HEK293 (cell line): ENCODE measurements at regions not wholly inside any gene's neighbourhood (a gene's known extent, or its start where the extent isn't known, plus 50 kb on each side); places are given as distances from the start of the nearest gene placed in this dataset.

ENCODE experiments used
- CTCF ChIA-PET: fragments of 350-600 bp; formaldehyde crosslinking; extraction: SDS; loops from one replicate; lab custom pipeline; 2021; ENCODE audit warnings: antibody characterized with exemption; lab: Yijun Ruan, JAX
- POLR2A ChIA-PET: fragments of 300-600 bp; formaldehyde crosslinking; extraction: SDS; loops from one replicate; lab custom pipeline; 2020; ENCODE audit warnings: antibody characterized with exemption, inconsistent platforms; lab: Yijun Ruan, JAX
- H3K27ac ChIP-seq: fragments of 200-500 bp; sonication (Bioruptor generic); 2 replicates; pipeline ENCODE4 v1.5.1; 2014; ENCODE audit warnings: low read depth, low read length, control low read depth, inconsistent platforms; ENCODE audit errors: extremely low read depth
- H3K36me3 ChIP-seq, 2 experiments: fragments of 200-500 bp in 1 of 2; sonication (Bioruptor generic) in 1 of 2; 1 replicate in 1 of 2; 2 replicates in 1 of 2; pipeline ENCODE4 v1.5.1; 2014 to 2017; ENCODE audit warnings: inconsistent platforms in 2 of 2, low read length in 2 of 2; ENCODE audit not compliant: control insufficient read depth in 2 of 2, insufficient read depth in 1 of 2
- H3K4me1 ChIP-seq: fragments of 200-500 bp; sonication (Bioruptor generic); 2 replicates; pipeline ENCODE4 v1.5.1; 2014; ENCODE audit warnings: mild to moderate bottlenecking, low read length, inconsistent platforms; ENCODE audit not compliant: control insufficient read depth, insufficient read depth
- H3K4me3 ChIP-seq: 2 replicates; pipeline ENCODE4 v1.5.1; 2011; ENCODE audit warnings: low read depth, mild to moderate bottlenecking, control low read depth, low read length, moderate library complexity
- H3K9me3 ChIP-seq: fragments of 200-500 bp; sonication (Bioruptor generic); 2 replicates; pipeline ENCODE4 v1.5.1; 2014; ENCODE audit warnings: low read depth, low read length, inconsistent platforms; ENCODE audit not compliant: control insufficient read depth, insufficient read depth
- GLIS1 ChIP-seq: fragments of 450-650 bp; formaldehyde crosslinking; IDR thresholded peaks from 2 replicates; pipeline ENCODE4 v1.5.1; 2016; ENCODE audit warnings: missing biosample characterization, missing genetic modification characterization
- MEIS1 ChIP-seq: sonication (generic); formaldehyde crosslinking; IDR thresholded peaks from 2 replicates; pipeline ENCODE4 v1.8.1; 2022; ENCODE audit warnings: missing genetic modification reagents, mild to moderate bottlenecking, borderline replicate concordance
- MYNN ChIP-seq: fragments of 450-650 bp; formaldehyde crosslinking; IDR thresholded peaks from 2 replicates; pipeline ENCODE4 v1.5.1; 2016; ENCODE audit warnings: missing biosample characterization, missing genetic modification characterization, borderline replicate concordance
- PATZ1 ChIP-seq: fragments of 450-650 bp; formaldehyde crosslinking; IDR thresholded peaks from 2 replicates; pipeline ENCODE4 v1.5.1; 2016; ENCODE audit warnings: missing biosample characterization, missing genetic modification characterization
- PBX3 ChIP-seq: sonication (generic); formaldehyde crosslinking; IDR thresholded peaks from 2 replicates; pipeline ENCODE4 v1.8.1; 2022; ENCODE audit warnings: mild to moderate bottlenecking, moderate library complexity, missing genetic modification reagents
- REST ChIP-seq: fragments of 450-650 bp; formaldehyde crosslinking; IDR thresholded peaks from 2 replicates; pipeline ENCODE4 v1.5.1; 2016; ENCODE audit warnings: missing biosample characterization, missing genetic modification characterization
- ZBTB26 ChIP-seq: fragments of 450-650 bp; formaldehyde crosslinking; optimal IDR thresholded peaks from 2 replicates; pipeline ENCODE3; 2016; ENCODE audit warnings: missing biosample characterization, mild to moderate bottlenecking, missing genetic modification characterization
- ZIC2 ChIP-seq: fragments of 450-650 bp; formaldehyde crosslinking; IDR thresholded peaks from 2 replicates; pipeline ENCODE4 v1.5.1; 2016; ENCODE audit warnings: missing biosample characterization, missing genetic modification characterization
- ZNF311 ChIP-seq: fragments of 450-650 bp; formaldehyde crosslinking; IDR thresholded peaks from 2 replicates; pipeline ENCODE4 v1.5.1; 2017; ENCODE audit warnings: missing biosample characterization, missing genetic modification characterization, borderline replicate concordance
- ZNF37A ChIP-seq: fragments of 450-650 bp; IDR thresholded peaks from 2 replicates; pipeline ENCODE4 v1.5.1; 2018; ENCODE audit warnings: missing biosample characterization, missing genetic modification characterization
- ZNF391 ChIP-seq: fragments of 450-650 bp; formaldehyde crosslinking; IDR thresholded peaks from 2 replicates; pipeline ENCODE4 v1.5.1; 2016; ENCODE audit warnings: low read depth, missing biosample characterization, missing genetic modification characterization, borderline replicate concordance
- ZNF48 ChIP-seq: fragments of 450-650 bp; formaldehyde crosslinking; IDR thresholded peaks from 2 replicates; pipeline ENCODE4 v1.5.1; 2016; ENCODE audit warnings: missing biosample characterization, missing genetic modification characterization
- ZNF501 ChIP-seq: fragments of 450-650 bp; formaldehyde crosslinking; IDR thresholded peaks from 2 replicates; pipeline ENCODE4 v1.5.1; 2016; ENCODE audit warnings: missing biosample characterization, missing genetic modification characterization
- ZNF621 ChIP-seq: fragments of 450-650 bp; formaldehyde crosslinking; IDR thresholded peaks from 2 replicates; pipeline ENCODE4 v1.5.1; 2017; ENCODE audit warnings: missing biosample characterization, missing genetic modification characterization
- ZNF645 ChIP-seq: fragments of 450-650 bp; formaldehyde crosslinking; IDR thresholded peaks from 2 replicates; pipeline ENCODE4; 2016; ENCODE audit warnings: missing biosample characterization, missing genetic modification characterization
- ZNF677 ChIP-seq: fragments of 450-650 bp; IDR thresholded peaks from 2 replicates; pipeline ENCODE4 v1.5.0; 2018; ENCODE audit warnings: missing biosample characterization, mild to moderate bottlenecking, missing genetic modification characterization, moderate library complexity
- ZNF76 ChIP-seq: fragments of 450-650 bp; formaldehyde crosslinking; IDR thresholded peaks from 2 replicates; pipeline ENCODE4; 2016; ENCODE audit warnings: low read depth, missing biosample characterization, missing genetic modification characterization, borderline replicate concordance
- ZNF792 ChIP-seq: fragments of 450-650 bp; formaldehyde crosslinking; IDR thresholded peaks from 2 replicates; pipeline ENCODE4 v1.5.1; 2016; ENCODE audit warnings: missing biosample characterization, missing genetic modification characterization

- no peak overlapping the region for H3K4me3 ChIP-seq
- TF ChIP-seq ZNF311 (no peak), GLIS1 (0 out of 2 replicates have a peak, but pooled peaks have one; percentile 10), ZNF621 (no peak), ZNF76 (tag by site-specific recombination) (no peak), ZNF48 (tag by site-specific recombination) (no peak), ZNF792 (tag by site-specific recombination) (no peak), ZBTB26 (tag by site-specific recombination) (no peak), MYNN (tag by site-specific recombination) (no peak), ZNF391 (tag by site-specific recombination) (no peak), ZIC2 (tag by site-specific recombination) (peak; percentile 54), REST (tag by site-specific recombination) (no peak), ZNF677 (tag by site-specific recombination) (no peak), ZNF37A (tag by site-specific recombination) (no peak), ZNF645 (tag by site-specific recombination) (no peak), MEIS1 (no peak), PATZ1 (tag by site-specific recombination) (no peak), PBX3 (CRISPR knock-in tag) (no peak), ZNF501 (tag by site-specific recombination) (no peak)
- ChIA-PET POLR2A (no interaction called here), CTCF (interaction anchor here (0.5 kb wide), 1 partner anchor 112 kb away, joined by 3 read pairs; no protein-coding TSS in a partner anchor)
- no peaks in the 10 kb centered on the region for H3K36me3 ChIP-seq
- no peak overlapping the region for H3K27ac ChIP-seq
- no peaks in the 10 kb centered on the region for H3K9me3 ChIP-seq
- H3K4me1 ChIP-seq = no peaks in the 10 kb centered on the region
Measured at GRCh38 chr11:116104498-116105174, 600.4 kb upstream of the CADM1 start.
